ENCODE measurements at regions not wholly inside any gene's neighbourhood (a gene's known extent, or its start where the extent isn't known, plus 50 kb on each side); places are given as distances from the start of the nearest gene placed in this dataset.

DNA sequence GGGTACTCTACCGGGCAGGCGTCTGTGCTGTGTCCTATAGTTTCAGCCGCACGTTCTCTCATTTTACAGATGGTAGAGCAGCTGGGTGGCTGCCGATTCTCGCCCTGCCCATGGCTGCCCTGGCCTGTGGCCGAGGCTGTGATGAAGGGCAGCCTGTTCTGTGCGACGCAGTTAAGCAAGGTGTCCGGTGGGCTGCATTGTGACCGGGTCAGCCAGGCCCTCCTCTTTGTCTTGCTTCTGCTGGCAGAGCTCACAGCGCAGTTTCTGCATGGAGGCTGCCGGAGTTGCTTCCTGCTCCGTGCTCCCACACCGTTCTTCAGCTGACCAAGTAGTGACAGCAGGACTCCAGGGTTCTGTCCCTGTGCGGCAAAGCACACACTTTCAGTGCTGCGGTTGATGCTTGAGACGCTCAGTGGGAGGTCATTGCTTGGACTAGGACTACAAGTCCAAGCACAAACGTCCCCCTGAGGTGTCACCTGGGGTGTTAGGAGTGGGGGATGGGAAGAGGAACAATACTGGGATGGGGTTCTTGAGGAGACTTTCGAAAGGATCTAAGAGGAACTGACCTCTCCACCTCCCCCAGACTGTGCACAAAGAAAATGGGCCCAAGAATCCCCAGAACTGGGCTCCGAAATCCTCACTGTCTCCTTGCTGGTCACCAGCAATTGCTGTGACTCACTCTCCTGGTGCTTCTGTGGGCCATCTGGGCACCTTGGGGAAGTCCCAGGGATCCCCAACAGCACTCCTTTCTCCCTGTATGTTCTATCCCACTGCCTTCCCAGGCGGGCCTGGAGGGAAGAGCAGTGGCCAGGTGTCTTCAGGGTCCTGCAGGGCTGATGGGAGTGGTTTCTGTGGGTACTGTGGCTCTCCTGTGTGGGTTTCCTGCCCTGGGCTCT, 58.2 kb downstream of the GADD45G start:
- no peak overlapping the region for H3K27ac Mint-ChIP-seq (ENCODE audit: unreplicated experiment)
- H3K36me3 Mint-ChIP-seq (ENCODE audit: unreplicated experiment), result no peaks in the 10 kb centered on the region
- H3K4me3 Mint-ChIP-seq (ENCODE audit: unreplicated experiment), result no peak overlapping the region

DNA sequence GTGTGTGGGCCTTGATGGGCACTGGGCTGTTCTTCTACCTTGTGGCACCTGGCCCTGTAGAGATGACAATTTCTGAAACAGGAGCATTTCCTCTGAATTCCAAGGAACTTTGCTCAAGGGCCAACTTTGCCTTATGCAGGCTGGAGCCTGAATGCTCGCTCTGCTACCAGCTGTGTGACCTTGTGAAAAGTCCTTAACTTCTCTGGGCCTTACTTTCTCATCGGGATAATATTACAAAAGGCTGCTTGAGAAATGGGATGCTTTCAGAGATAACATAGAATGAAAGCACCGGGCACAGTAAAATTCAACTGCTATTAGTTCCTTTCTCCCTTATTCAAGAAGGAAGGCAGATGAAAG, 58.8 kb downstream of the GADD45G start:
- Mint-ChIP-seq H3K4me1 (ENCODE audit: unreplicated experiment) (peaks cover 8% of the 10 kb centered on the region), H3K36me3 (ENCODE audit: unreplicated experiment) (no peaks in the 10 kb centered on the region), H3K27me3 (ENCODE audit: unreplicated experiment) (peaks cover 5% of the 10 kb centered on the region), H3K27ac (ENCODE audit: unreplicated experiment) (no peak overlapping the region), H3K4me3 (ENCODE audit: unreplicated experiment) (no peak overlapping the region), H3K9me3 (ENCODE audit: unreplicated experiment) (no peaks in the 10 kb centered on the region)
- DNase-seq (ENCODE audit: extremely low spot score, unreplicated experiment), result no peak
- TF ChIP-seq, protein P1, sequence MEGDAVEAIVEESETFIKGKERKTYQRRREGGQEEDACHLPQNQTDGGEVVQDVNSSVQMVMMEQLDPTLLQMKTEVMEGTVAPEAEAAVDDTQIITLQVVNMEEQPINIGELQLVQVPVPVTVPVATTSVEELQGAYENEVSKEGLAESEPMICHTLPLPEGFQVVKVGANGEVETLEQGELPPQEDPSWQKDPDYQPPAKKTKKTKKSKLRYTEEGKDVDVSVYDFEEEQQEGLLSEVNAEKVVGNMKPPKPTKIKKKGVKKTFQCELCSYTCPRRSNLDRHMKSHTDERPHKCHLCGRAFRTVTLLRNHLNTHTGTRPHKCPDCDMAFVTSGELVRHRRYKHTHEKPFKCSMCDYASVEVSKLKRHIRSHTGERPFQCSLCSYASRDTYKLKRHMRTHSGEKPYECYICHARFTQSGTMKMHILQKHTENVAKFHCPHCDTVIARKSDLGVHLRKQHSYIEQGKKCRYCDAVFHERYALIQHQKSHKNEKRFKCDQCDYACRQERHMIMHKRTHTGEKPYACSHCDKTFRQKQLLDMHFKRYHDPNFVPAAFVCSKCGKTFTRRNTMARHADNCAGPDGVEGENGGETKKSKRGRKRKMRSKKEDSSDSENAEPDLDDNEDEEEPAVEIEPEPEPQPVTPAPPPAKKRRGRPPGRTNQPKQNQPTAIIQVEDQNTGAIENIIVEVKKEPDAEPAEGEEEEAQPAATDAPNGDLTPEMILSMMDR (IDR thresholded peaks at IDR 0.05), result no peak

More for the DNA sequence above, 58.2 kb downstream of the GADD45G start:
- Mint-ChIP-seq H3K9me3 (ENCODE audit: unreplicated experiment) (no peaks in the 10 kb centered on the region), H3K27me3 (ENCODE audit: unreplicated experiment) (peaks cover 5% of the 10 kb centered on the region), H3K4me1 (ENCODE audit: unreplicated experiment) (peaks cover 8% of the 10 kb centered on the region)
- TF ChIP-seq, protein P1 (IDR thresholded peaks at IDR 0.05), result no peak
- DNase-seq (ENCODE audit: extremely low spot score, unreplicated experiment), result no peak

DNA sequence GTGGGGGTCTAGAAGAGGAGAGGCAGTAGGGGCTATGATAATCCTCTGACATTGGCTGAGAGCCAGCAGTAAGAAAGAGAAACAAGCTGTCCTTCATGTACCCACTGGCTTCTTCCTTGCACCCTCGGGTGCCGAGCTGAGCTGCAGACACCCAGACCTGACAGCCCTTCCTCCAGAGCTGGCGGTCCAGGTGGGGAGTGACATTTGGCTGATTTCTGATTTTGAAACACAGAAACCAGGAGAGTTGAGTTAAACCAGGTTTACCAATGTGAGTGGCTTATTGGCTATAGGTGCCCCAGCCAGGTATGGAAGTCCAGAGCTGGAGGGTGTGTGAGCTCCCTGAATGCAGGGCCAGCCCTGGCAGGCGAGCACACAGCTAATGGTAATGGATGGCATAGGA, 59.2 kb downstream of the GADD45G start:
- no peaks in the 10 kb centered on the region for H3K9me3 Mint-ChIP-seq (ENCODE audit: unreplicated experiment)
- H3K27ac Mint-ChIP-seq (ENCODE audit: unreplicated experiment), result no peak overlapping the region
- peaks cover 8% of the 10 kb centered on the region for H3K4me1 Mint-ChIP-seq (ENCODE audit: unreplicated experiment)
- no peak overlapping the region for H3K4me3 Mint-ChIP-seq (ENCODE audit: unreplicated experiment)
- no peak for DNase-seq (ENCODE audit: extremely low spot score, unreplicated experiment)
- no peaks in the 10 kb centered on the region for H3K36me3 Mint-ChIP-seq (ENCODE audit: unreplicated experiment)
- TF ChIP-seq, protein P1 (IDR thresholded peaks at IDR 0.05), result no peak
- peaks cover 5% of the 10 kb centered on the region for H3K27me3 Mint-ChIP-seq (ENCODE audit: unreplicated experiment)

DNA sequence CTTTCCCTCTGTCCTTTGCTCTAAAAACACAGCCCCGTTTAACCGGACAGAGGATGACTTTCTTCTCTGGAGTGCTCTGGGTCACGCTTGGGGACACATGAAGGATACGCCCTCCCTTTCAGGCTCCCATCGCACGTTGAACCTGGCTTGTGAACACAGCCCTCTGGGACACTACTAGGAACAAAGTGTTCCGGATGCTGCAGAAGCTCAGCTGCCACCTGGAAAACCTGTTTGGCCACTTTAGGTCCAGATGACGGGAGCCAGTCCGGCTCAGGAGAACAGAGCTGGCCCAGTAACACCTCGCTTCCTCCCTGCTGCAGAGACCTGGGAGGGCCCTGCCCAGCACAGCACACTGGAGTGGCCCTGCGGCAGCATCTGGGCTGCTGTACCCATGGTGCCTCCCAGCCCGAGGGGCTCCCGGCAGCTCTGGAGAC, 60.1 kb downstream of the GADD45G start:
- peaks cover 5% of the 10 kb centered on the region for H3K27me3 Mint-ChIP-seq (ENCODE audit: unreplicated experiment)
- peaks cover 8% of the 10 kb centered on the region for H3K4me1 Mint-ChIP-seq (ENCODE audit: unreplicated experiment)
- no peaks in the 10 kb centered on the region for H3K36me3 Mint-ChIP-seq (ENCODE audit: unreplicated experiment)
- H3K27ac Mint-ChIP-seq (ENCODE audit: unreplicated experiment), result no peak overlapping the region
- TF ChIP-seq, protein P1 (IDR thresholded peaks at IDR 0.05), result no peak
- no peak for DNase-seq (ENCODE audit: extremely low spot score, unreplicated experiment)
- no peak overlapping the region for H3K4me3 Mint-ChIP-seq (ENCODE audit: unreplicated experiment)
- no peaks in the 10 kb centered on the region for H3K9me3 Mint-ChIP-seq (ENCODE audit: unreplicated experiment)

DNA sequence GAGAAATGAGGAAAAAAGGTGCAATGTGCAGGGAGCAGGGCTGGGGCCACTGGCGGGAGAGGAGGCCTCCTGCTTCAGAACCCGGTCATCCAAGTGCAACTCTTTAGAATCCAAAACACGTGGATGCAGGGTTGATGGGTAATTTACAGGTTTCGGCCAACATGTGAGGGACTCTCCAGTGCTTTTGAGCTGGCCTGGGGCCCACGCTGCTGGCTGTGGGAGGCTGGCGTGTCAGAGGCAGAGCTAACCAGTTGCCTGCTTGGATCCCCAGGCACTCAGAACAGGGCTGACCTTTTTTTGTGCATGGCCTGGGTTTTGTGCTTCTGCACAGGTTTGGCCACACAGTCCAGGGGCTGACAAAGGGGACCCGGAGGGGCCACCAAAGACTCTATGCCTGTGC, 61.6 kb downstream of the GADD45G start:
- Mint-ChIP-seq H3K27ac (ENCODE audit: unreplicated experiment) (no peak overlapping the region), H3K9me3 (ENCODE audit: unreplicated experiment) (no peaks in the 10 kb centered on the region), H3K27me3 (ENCODE audit: unreplicated experiment) (peaks cover 5% of the 10 kb centered on the region), H3K4me3 (ENCODE audit: unreplicated experiment) (no peak overlapping the region), H3K4me1 (ENCODE audit: unreplicated experiment) (peaks cover 8% of the 10 kb centered on the region), H3K36me3 (ENCODE audit: unreplicated experiment) (no peaks in the 10 kb centered on the region)
- no peak for DNase-seq (ENCODE audit: extremely low spot score, unreplicated experiment)
- TF ChIP-seq, protein P1 (IDR thresholded peaks at IDR 0.05), result no peak
